ENCODE measurements at regions not wholly inside any gene's neighbourhood (a gene's known extent, or its start where the extent isn't known, plus 50 kb on each side); places are given as distances from the start of the nearest gene placed in this dataset.

- no peak for TF ChIP-seq GATA3 (IDR thresholded peaks at IDR 0.05; ENCODE audit: low read depth, low read length)
- TF ChIP-seq GATA2 (IDR thresholded peaks at IDR 0.05; ENCODE audit: low read depth, low read length): no peak
Measured at GRCh38 chr20:53647286-53647821, 53.7 kb upstream of the ZNF217 start.
